K562 (cell line): ENCODE measurements at regions not wholly inside any gene's neighbourhood (a gene's known extent, or its start where the extent isn't known, plus 50 kb on each side); places are given as distances from the start of the nearest gene placed in this dataset.

Experiments used
- ATAC-seq: fragments of 200-7000 bp; cut with Tn5 transposase; 3 replicates; pipeline ENCODE4 v1.9.1; 2020; ENCODE audit warnings: moderate library complexity
- BruUV-seq: library from RNA; stranded (reverse); fragments of 400-500 nt; replicated peaks from 2 replicates; lab custom pipeline; 2021; lab: Mats Ljungman, UMichigan
- CTCF ChIA-PET: fragments of 300-600 bp; formaldehyde crosslinking; extraction: SDS; loops from one replicate; lab custom pipeline; 2021; ENCODE audit warnings: low intra/inter-chr PET ratio; lab: Yijun Ruan, JAX
- POLR2A ChIA-PET: fragments of 300-600, 350-650 bp; sonication (Branson Sonifier 250); formaldehyde crosslinking; extraction: SDS; loops from one replicate; lab custom pipeline; 2021; ENCODE audit warnings: antibody characterized with exemption, inconsistent platforms; lab: Yijun Ruan, JAX
- DNase-seq, 4 experiments: peaks; one replicate each; pipeline versions ENCODE4 v3.0.0 to v3.0.0-alpha.2; 2011 to 2018; ENCODE audit warnings: low spot score in 3 of 4, mixed read lengths in 3 of 4; ENCODE audit errors: extremely low read depth in 1 of 4
- FAIRE-seq: peaks from 2 replicates; lab custom pipeline; 2011; peaks lifted over from hg19 to GRCh38; lab: Jason Lieb, UNC
- H2AFZ ChIP-seq: 2 replicates; pipeline ENCODE4 v1.6.0; 2011; ENCODE audit warnings: low read depth, low read length, control low read depth, inconsistent platforms
- H3K27ac ChIP-seq: fragments of 200-600 bp; 3 replicates; pipeline ENCODE4 v1.8.0; 2011; ENCODE audit warnings: low read depth, mild to moderate bottlenecking, control low read depth, inconsistent platforms, low read length, moderate library complexity, mixed read lengths; ENCODE audit errors: extremely low read depth
- H3K27me3 ChIP-seq, 2 experiments: fragments of 300-600 bp in 1 of 2; 2 replicates in 1 of 2; 3 replicates in 1 of 2; pipeline versions ENCODE4 v1.6.0 to v1.8.0; 2011; ENCODE audit warnings: inconsistent platforms in 2 of 2, low read length in 2 of 2, mild to moderate bottlenecking in 1 of 2, mixed read lengths in 1 of 2, moderate library complexity in 1 of 2; ENCODE audit not compliant: control insufficient read depth in 2 of 2, insufficient read depth in 2 of 2
- H3K36me3 ChIP-seq: fragments of 300-600 bp; 3 replicates; pipeline ENCODE4 v1.8.0; 2011; ENCODE audit warnings: mild to moderate bottlenecking, low read length, inconsistent platforms; ENCODE audit not compliant: control insufficient read depth, insufficient read depth
- H3K4me1 ChIP-seq, 2 experiments: fragments of 200-600 bp in 1 of 2; replicated peaks in 1 of 2; 2 replicates in 1 of 2; 3 replicates in 1 of 2; pipeline versions ENCODE4 v1.5.1 to v1.8.0; 2011; ENCODE audit warnings: inconsistent platforms in 2 of 2, low read length in 2 of 2, mild to moderate bottlenecking in 1 of 2, mixed read lengths in 1 of 2, moderate library complexity in 1 of 2; ENCODE audit not compliant: control insufficient read depth in 2 of 2, insufficient read depth in 2 of 2
- H3K4me2 ChIP-seq: 2 replicates; pipeline ENCODE4 v1.6.1; 2011; ENCODE audit warnings: low read length, control low read depth, inconsistent platforms, mixed read lengths; ENCODE audit not compliant: insufficient read depth
- H3K4me3 ChIP-seq: fragments of 200-600 bp; sonication (generic), shearing (Covaris generic); 2 replicates; pipeline ENCODE4 v1.5.1; 2016; ENCODE audit warnings: control low read depth, inconsistent platforms
- H3K79me2 ChIP-seq: fragments of 200-600 bp; 3 replicates; pipeline ENCODE4 v1.8.0; 2011; ENCODE audit warnings: low read length, inconsistent platforms; ENCODE audit not compliant: control insufficient read depth, insufficient read depth
- H3K9ac ChIP-seq, 2 experiments: 2 replicates each; pipeline versions ENCODE4 v1.6.0 to v1.6.1; 2011; ENCODE audit warnings: low read depth in 2 of 2, low read length in 2 of 2, control low read depth in 1 of 2, inconsistent platforms in 1 of 2, mild to moderate bottlenecking in 1 of 2, mixed read lengths in 1 of 2; ENCODE audit not compliant: insufficient read depth in 1 of 2
- H3K9me1 ChIP-seq: one replicate; pipeline ENCODE4 v1.6.0; 2011; ENCODE audit warnings: inconsistent platforms, mild to moderate bottlenecking, low read length, moderate library complexity; ENCODE audit not compliant: control insufficient read depth, insufficient read depth
- H3K9me3 ChIP-seq: replicated peaks from 2 replicates; pipeline ENCODE4 v1.5.1; 2011; ENCODE audit warnings: low read depth, low read length, inconsistent platforms; ENCODE audit not compliant: control insufficient read depth, insufficient read depth
- H4K20me1 ChIP-seq: replicated peaks from 2 replicates; pipeline ENCODE4 v1.6.1; 2011; ENCODE audit warnings: low read length, inconsistent platforms, mixed read lengths; ENCODE audit not compliant: control insufficient read depth, insufficient read depth
- HMGXB4 ChIP-seq: sonication (generic); formaldehyde crosslinking; IDR thresholded peaks from 2 replicates; pipeline ENCODE4 v1.8.1; 2023; ENCODE audit warnings: mild to moderate bottlenecking, missing genetic modification reagents
- HNRNPUL1 ChIP-seq: fragments of 200-400 bp; formaldehyde crosslinking; IDR thresholded peaks from 2 replicates; pipeline ENCODE4 v1.6.1; 2017; ENCODE audit warnings: low read length
- MYC ChIP-seq, 2 experiments: fragments of 250-450 bp in 1 of 2; sonication (Bioruptor Pico) in 1 of 2; IDR thresholded peaks; 2 replicates each; pipeline versions ENCODE4 v1.5.1 to v1.6.1; 2012 to 2021; ENCODE audit warnings: low read depth in 2 of 2, borderline replicate concordance in 1 of 2, improper control_type of control experiment in 1 of 2, low read length in 1 of 2, mild to moderate bottlenecking in 1 of 2, moderate library complexity in 1 of 2
- POLR2H ChIP-seq: IDR thresholded peaks from 2 replicates; pipeline ENCODE4 v1.6.1; 2016; ENCODE audit warnings: missing genetic modification characterization, low read depth, mild to moderate bottlenecking, control low read depth, missing compliant biosample characterization, moderate library complexity
- SMARCA5 ChIP-seq: fragments of 450-650 bp; IDR thresholded peaks from 2 replicates; pipeline ENCODE4 v1.6.1; 2016
- SOX6 ChIP-seq: fragments of 450-650 bp; IDR thresholded peaks from 2 replicates; pipeline ENCODE4 v1.6.1; 2014; ENCODE audit warnings: mild to moderate bottlenecking
- TEAD4 ChIP-seq, 2 experiments: sonication (generic) in 1 of 2; formaldehyde crosslinking in 1 of 2; IDR thresholded peaks; 2 replicates each; pipeline versions ENCODE4 v1.6.1 to v1.8.0; 2012 to 2022; ENCODE audit warnings: borderline replicate concordance in 1 of 2, inconsistent platforms in 1 of 2, low read length in 1 of 2, mild to moderate bottlenecking in 1 of 2, missing genetic modification reagents in 1 of 2
- ZNF717 ChIP-seq: fragments of 250-450 bp; sonication (Bioruptor Pico); IDR thresholded peaks from 2 replicates; pipeline ENCODE4 v1.5.0; 2021
- whole genome bisulfite sequencing: fragments of 100-300 bp; shearing (Covaris generic); methylation state at CpG from one replicate; pipeline ENCODE4 v1.1.6; 2016; ENCODE audit warnings: low coverage, mixed read lengths; ENCODE audit not compliant: insufficient coverage; ENCODE audit errors: missing lambda C conversion rate; 5-methylcytosine and 5-hydroxymethylcytosine counted together
- in situ Hi-C: fragments of 300-500 bp; cut with MboI; formaldehyde crosslinking; loops from 4 replicates; pipeline ENCODE4 v1.15.0; 2018; ENCODE audit warnings: inconsistent platforms, mixed read lengths
- intact Hi-C: fragments of 100-400 bp; cut with micrococcal nuclease; formaldehyde crosslinking; loops from 2 replicates; pipeline ENCODE4 v1.14.2; 2022

- 3% methylated on average over 2 of the region's 2 CpGs for WGBS
- H3K4me3 ChIP-seq, result no peak overlapping the region
- intact Hi-C loops (no loop called here), in situ Hi-C loops (no loop called here)
- POLR2A ChIA-PET, result no interaction called here
- no peaks in the 10 kb centered on the region for H3K27me3 ChIP-seq
- no peaks in the 10 kb centered on the region for H4K20me1 ChIP-seq
- H3K27ac ChIP-seq, result no peak overlapping the region
- H3K9me3 ChIP-seq, result no peaks in the 10 kb centered on the region
- no peaks in the 10 kb centered on the region for H3K79me2 ChIP-seq
- CTCF ChIA-PET, result no interaction called here
- H3K4me2 ChIP-seq, result no peak overlapping the region
- FAIRE-seq (no peak), DNase-seq (no peak), ATAC-seq (no peak)
- no peaks in the 10 kb centered on the region for H3K4me1 ChIP-seq
- H3K36me3 ChIP-seq, result no peaks in the 10 kb centered on the region
- no TSS peak for BruUV-seq
- H2AFZ ChIP-seq, result no peak overlapping the region
- no peaks in the 10 kb centered on the region for H3K9me1 ChIP-seq
- no peak for TF ChIP-seq TEAD4 (IDR thresholded peaks at IDR 0.05; ENCODE audit: low read length)
- no peak for TF ChIP-seq TEAD4 (CRISPR knock-in tag; IDR thresholded peaks at IDR 0.05; ENCODE audit: borderline replicate concordance)
- TF ChIP-seq SMARCA5, result no peak
- H3K9ac ChIP-seq, result no peak overlapping the region
Measured at GRCh38 chr4:100739426-100739825, 221.6 kb upstream of the EMCN start.

- Histone ChIP-seq H3K4me1 (no peaks in the 10 kb centered on the region), H3K27ac (no peak overlapping the region), H2AFZ (no peak overlapping the region), H3K4me3 (no peak overlapping the region), H3K36me3 (no peaks in the 10 kb centered on the region), H3K79me2 (no peaks in the 10 kb centered on the region), H4K20me1 (no peaks in the 10 kb centered on the region), H3K4me2 (no peak overlapping the region), H3K9ac (no peak overlapping the region)
- BruUV-seq, result no TSS peak
- no peak for DNase-seq
- ATAC-seq, result no peak
- 0% methylated on average over 7 of the region's 7 CpGs for WGBS
- CTCF ChIA-PET, result no interaction called here
- no peak for FAIRE-seq
- POLR2A ChIA-PET, result no interaction called here
- intact Hi-C loops, result no loop called here
- TF ChIP-seq SOX6 (no peak), POLR2H (tag) (no peak), ZNF717 (CRISPR knock-in tag) (no peak), MYC (IDR thresholded peaks at IDR 0.05; ENCODE audit: low read depth, low read length) (no peak), MYC (CRISPR knock-in tag; IDR thresholded peaks at IDR 0.05; ENCODE audit: borderline replicate concordance, low read depth) (no peak), HMGXB4 (CRISPR knock-in tag) (no peak), HNRNPUL1 (no peak)
- TF ChIP-seq, all 486 proteins: peak for 0
- Histone ChIP-seq H3K9me1 (no peaks in the 10 kb centered on the region), H3K27me3 (no peaks in the 10 kb centered on the region), H3K9me3 (no peaks in the 10 kb centered on the region)
- in situ Hi-C loops, result no loop called here
Measured at GRCh38 chr4:100738196-100739165, 220.7 kb upstream of the EMCN start.
